SK-N-SH treated with all-trans-retinoic acid at 6 μM for 48 hours (cell line): ENCODE measurements at regions not wholly inside any gene's neighbourhood (a gene's known extent, or its start where the extent isn't known, plus 50 kb on each side); places are given as distances from the start of the nearest gene placed in this dataset.

Source experiments
- ARNTL ChIP-seq: fragments of 450-650 bp; formaldehyde crosslinking; IDR thresholded peaks from 2 replicates; pipeline ENCODE4 v1.5.0; 2020; ENCODE audit warnings: low read depth, mild to moderate bottlenecking, moderate library complexity, borderline replicate concordance
- CSDC2 ChIP-seq: fragments of 250-450 bp; sonication (Bioruptor Pico); IDR thresholded peaks from 2 replicates; pipeline ENCODE4 v1.5.0; 2020; ENCODE audit warnings: mild to moderate bottlenecking, moderate library complexity
- RARB ChIP-seq: fragments of 250-450 bp; sonication (Bioruptor Pico); IDR thresholded peaks from 2 replicates; pipeline ENCODE4 v1.8.0; 2021; ENCODE audit warnings: mild to moderate bottlenecking, moderate library complexity
- TOX ChIP-seq: fragments of 250-450 bp; sonication (Bioruptor Pico); IDR thresholded peaks from 2 replicates; pipeline ENCODE4 v1.8.0; 2021; ENCODE audit warnings: mild to moderate bottlenecking, moderate library complexity, borderline replicate concordance
- TF ChIP-seq, protein P1 (sequence below): fragments of 250-450 bp; sonication (Bioruptor Pico); IDR thresholded peaks from 2 replicates; pipeline ENCODE4 v1.5.0; 2020; ENCODE audit warnings: mild to moderate bottlenecking, moderate library complexity
- TF ChIP-seq, protein P2 (sequence below): fragments of 250-450 bp; sonication (Bioruptor Pico); IDR thresholded peaks from 2 replicates; pipeline ENCODE4 v1.8.0; 2020; ENCODE audit warnings: mild to moderate bottlenecking, moderate library complexity, borderline replicate concordance

DNA sequence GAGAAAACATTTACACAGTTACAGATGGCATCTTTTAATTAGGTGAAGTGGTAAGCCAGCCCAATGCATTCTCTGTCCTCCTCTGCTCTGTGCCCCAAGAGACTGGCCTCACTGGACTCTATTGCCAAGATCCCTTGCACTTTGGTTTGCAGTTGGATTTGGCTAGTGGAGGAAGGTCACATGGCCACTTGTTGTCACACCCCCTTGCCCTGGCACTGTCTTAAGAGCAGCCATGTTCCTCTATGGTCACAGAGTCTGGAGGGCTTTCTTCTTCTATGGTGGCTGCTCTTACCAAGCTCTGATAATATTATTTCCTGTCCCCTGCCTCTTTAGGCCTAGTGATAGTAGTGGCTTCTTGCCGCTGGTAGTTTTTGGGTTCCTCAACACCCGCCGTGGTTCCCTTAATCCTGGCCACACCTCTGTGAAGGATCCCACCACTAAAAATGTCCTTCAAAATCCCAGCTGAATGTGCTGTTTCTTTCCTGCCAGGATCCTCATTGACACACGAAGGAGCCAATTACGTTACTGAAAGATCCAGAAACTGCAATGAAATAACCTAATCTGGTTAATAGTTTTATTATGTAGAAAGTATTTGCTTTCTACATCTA is 111.1 kb downstream of the CDC42EP3 start:
- TF ChIP-seq CSDC2 (CRISPR knock-in tag), result no peak
- TF ChIP-seq, protein P1, sequence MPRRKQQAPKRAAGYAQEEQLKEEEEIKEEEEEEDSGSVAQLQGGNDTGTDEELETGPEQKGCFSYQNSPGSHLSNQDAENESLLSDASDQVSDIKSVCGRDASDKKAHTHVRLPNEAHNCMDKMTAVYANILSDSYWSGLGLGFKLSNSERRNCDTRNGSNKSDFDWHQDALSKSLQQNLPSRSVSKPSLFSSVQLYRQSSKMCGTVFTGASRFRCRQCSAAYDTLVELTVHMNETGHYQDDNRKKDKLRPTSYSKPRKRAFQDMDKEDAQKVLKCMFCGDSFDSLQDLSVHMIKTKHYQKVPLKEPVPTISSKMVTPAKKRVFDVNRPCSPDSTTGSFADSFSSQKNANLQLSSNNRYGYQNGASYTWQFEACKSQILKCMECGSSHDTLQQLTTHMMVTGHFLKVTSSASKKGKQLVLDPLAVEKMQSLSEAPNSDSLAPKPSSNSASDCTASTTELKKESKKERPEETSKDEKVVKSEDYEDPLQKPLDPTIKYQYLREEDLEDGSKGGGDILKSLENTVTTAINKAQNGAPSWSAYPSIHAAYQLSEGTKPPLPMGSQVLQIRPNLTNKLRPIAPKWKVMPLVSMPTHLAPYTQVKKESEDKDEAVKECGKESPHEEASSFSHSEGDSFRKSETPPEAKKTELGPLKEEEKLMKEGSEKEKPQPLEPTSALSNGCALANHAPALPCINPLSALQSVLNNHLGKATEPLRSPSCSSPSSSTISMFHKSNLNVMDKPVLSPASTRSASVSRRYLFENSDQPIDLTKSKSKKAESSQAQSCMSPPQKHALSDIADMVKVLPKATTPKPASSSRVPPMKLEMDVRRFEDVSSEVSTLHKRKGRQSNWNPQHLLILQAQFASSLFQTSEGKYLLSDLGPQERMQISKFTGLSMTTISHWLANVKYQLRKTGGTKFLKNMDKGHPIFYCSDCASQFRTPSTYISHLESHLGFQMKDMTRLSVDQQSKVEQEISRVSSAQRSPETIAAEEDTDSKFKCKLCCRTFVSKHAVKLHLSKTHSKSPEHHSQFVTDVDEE (CRISPR knock-in tag), result no peak
- no peak for TF ChIP-seq RARB (CRISPR knock-in tag)
- TF ChIP-seq ARNTL (CRISPR knock-in tag), result no peak
- TF ChIP-seq, protein P2, sequence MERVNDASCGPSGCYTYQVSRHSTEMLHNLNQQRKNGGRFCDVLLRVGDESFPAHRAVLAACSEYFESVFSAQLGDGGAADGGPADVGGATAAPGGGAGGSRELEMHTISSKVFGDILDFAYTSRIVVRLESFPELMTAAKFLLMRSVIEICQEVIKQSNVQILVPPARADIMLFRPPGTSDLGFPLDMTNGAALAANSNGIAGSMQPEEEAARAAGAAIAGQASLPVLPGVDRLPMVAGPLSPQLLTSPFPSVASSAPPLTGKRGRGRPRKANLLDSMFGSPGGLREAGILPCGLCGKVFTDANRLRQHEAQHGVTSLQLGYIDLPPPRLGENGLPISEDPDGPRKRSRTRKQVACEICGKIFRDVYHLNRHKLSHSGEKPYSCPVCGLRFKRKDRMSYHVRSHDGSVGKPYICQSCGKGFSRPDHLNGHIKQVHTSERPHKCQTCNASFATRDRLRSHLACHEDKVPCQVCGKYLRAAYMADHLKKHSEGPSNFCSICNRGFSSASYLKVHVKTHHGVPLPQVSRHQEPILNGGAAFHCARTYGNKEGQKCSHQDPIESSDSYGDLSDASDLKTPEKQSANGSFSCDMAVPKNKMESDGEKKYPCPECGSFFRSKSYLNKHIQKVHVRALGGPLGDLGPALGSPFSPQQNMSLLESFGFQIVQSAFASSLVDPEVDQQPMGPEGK (CRISPR knock-in tag), result no peak
- TF ChIP-seq TOX, result no peak
